ENCODE measurements at regions not wholly inside any gene's neighbourhood (a gene's known extent, or its start where the extent isn't known, plus 50 kb on each side); places are given as distances from the start of the nearest gene placed in this dataset.

DNA sequence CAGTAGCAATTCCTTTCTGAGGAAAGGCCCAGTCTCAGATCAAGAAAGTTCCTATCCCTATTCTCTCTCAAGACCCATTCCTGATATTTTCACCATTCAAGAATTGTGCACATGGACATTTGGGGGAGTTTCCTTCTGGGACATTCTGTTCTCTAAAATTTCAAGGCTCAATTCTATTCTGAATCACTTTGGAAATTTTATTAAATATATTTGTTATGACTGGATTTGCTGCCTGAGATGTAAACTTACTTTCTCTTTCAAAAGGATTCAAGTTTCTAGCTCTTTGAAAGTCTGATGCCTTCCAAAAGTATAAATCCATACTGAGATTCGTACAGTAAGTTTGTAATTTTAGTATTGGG is 55.3 kb upstream of the STK17B start:
- Histone ChIP-seq H3K4me1 (ENCODE audit: control insufficient read depth, low read length) (peaks cover 72% of the 10 kb centered on the region), H3K27ac (ENCODE audit: low read depth, low read length) (no peak overlapping the region), H3K36me3 (ENCODE audit: control insufficient read depth, low read length) (no peaks in the 10 kb centered on the region), H3K27me3 (ENCODE audit: control insufficient read depth, low read length) (no peaks in the 10 kb centered on the region), H3K4me2 (ENCODE audit: low read length) (peak overlapping the region; percentile 26; the same call in 1 of the 2 replicates), H3K9me3 (ENCODE audit: control insufficient read depth, insufficient read depth, low read length) (no peaks in the 10 kb centered on the region), H3K79me2 (ENCODE audit: control insufficient read depth, low read length) (no peaks in the 10 kb centered on the region), H3K4me3 (ENCODE audit: low read length) (no peak overlapping the region), H4K20me1 (ENCODE audit: control insufficient read depth, insufficient read depth, low read depth, low read length) (no peaks in the 10 kb centered on the region), H3K9me2 (replicated peaks; ENCODE audit: control insufficient read depth, low read length) (no peaks in the 10 kb centered on the region), H3F3A (ENCODE audit: control insufficient read depth, insufficient read depth) (no peaks in the 10 kb centered on the region)
- TF ChIP-seq EZH2phosphoT487 (IDR thresholded peaks at IDR 0.05; ENCODE audit: borderline replicate concordance, low read length): no peak
- TF ChIP-seq, protein P1, sequence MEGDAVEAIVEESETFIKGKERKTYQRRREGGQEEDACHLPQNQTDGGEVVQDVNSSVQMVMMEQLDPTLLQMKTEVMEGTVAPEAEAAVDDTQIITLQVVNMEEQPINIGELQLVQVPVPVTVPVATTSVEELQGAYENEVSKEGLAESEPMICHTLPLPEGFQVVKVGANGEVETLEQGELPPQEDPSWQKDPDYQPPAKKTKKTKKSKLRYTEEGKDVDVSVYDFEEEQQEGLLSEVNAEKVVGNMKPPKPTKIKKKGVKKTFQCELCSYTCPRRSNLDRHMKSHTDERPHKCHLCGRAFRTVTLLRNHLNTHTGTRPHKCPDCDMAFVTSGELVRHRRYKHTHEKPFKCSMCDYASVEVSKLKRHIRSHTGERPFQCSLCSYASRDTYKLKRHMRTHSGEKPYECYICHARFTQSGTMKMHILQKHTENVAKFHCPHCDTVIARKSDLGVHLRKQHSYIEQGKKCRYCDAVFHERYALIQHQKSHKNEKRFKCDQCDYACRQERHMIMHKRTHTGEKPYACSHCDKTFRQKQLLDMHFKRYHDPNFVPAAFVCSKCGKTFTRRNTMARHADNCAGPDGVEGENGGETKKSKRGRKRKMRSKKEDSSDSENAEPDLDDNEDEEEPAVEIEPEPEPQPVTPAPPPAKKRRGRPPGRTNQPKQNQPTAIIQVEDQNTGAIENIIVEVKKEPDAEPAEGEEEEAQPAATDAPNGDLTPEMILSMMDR (IDR thresholded peaks at IDR 0.05; ENCODE audit: low read depth, low read length, poor library complexity, severe bottlenecking): no peak

DNA sequence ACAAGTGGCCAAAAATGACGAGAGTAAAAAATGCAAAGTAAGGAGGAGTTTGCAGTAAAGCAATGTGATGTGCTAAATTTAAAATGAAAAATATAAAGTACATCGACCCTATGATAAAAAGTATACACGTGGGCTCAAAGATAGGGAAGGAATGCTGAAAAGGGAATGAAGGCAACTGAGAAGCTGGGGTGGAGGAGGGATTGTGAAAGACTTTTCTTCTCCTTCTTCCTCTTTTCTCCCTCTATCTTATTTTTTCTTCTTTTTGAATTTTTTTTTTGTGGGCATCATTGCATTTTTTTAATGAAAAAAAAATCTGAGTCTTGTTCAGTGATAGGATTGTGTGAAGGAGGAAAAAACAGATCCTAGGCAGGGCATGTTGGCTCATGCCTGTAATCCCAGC is 57.6 kb upstream of the STK17B start:
- H3K27me3 ChIP-seq (ENCODE audit: control insufficient read depth, low read length): no peaks in the 10 kb centered on the region
- no peaks in the 10 kb centered on the region for H4K20me1 ChIP-seq (ENCODE audit: control insufficient read depth, insufficient read depth, low read depth, low read length)
- H3K36me3 ChIP-seq (ENCODE audit: control insufficient read depth, low read length): no peaks in the 10 kb centered on the region
- peak overlapping the region; percentile 31 for H3K4me2 ChIP-seq (ENCODE audit: low read length)
- H3K9me3 ChIP-seq (ENCODE audit: control insufficient read depth, insufficient read depth, low read length): no peaks in the 10 kb centered on the region
- H3F3A ChIP-seq (ENCODE audit: control insufficient read depth, insufficient read depth): peaks cover 22% of the 10 kb centered on the region
- H3K4me3 ChIP-seq (ENCODE audit: low read length): peak overlapping the region; percentile 4; the same call in 1 of the 2 replicates
- no peaks in the 10 kb centered on the region for H3K9me2 ChIP-seq (replicated peaks; ENCODE audit: control insufficient read depth, low read length)
- no peak for TF ChIP-seq EZH2phosphoT487 (IDR thresholded peaks at IDR 0.05; ENCODE audit: borderline replicate concordance, low read length)
- TF ChIP-seq, protein P1 (IDR thresholded peaks at IDR 0.05; ENCODE audit: low read depth, low read length, poor library complexity, severe bottlenecking): no peak
- no peaks in the 10 kb centered on the region for H3K79me2 ChIP-seq (ENCODE audit: control insufficient read depth, low read length)
- H3K4me1 ChIP-seq (ENCODE audit: control insufficient read depth, low read length): peaks cover 91% of the 10 kb centered on the region
- H3K27ac ChIP-seq (ENCODE audit: low read depth, low read length): no peak overlapping the region

DNA sequence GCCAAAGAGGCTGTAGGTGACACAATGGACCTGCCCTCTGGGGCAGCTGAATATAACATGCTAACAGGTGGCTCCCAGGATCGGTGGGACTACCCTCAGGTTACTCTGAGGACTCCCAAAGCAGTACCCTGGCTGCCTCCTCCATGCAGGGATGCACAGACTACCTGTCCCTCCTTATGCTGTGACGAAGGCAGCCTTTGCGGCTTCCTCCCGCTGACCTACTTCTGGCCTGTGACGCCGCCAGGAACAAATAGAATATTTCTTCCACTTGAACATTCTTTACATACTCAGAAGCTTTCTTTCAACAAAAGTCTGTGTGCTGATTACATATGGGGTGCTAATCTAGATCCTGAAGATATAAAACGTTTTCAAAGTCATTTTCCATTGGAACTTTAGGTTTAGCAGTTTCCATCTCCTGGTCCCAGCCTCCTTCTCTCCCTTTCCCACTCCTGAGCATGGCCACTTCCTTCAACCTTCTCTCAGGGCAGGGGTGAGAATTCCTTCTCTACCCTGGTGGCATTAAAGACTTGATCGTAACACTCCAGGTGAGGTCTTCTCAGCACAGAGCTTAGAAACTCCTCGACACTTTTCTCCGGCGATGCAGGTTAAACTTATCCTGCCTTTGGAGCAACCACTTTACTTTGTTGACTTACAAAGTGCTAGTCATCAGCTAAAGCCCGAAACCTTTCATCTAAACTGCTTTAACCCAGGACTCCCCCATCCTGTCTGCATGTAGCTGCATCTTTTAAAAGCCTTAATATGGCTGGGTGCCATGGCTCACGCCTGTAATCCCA is 58.9 kb upstream of the STK17B start:
- no peaks in the 10 kb centered on the region for H3K36me3 ChIP-seq (ENCODE audit: control insufficient read depth, low read length)
- no peak for TF ChIP-seq EZH2phosphoT487 (IDR thresholded peaks at IDR 0.05; ENCODE audit: borderline replicate concordance, low read length)
- TF ChIP-seq, protein P1 (IDR thresholded peaks at IDR 0.05; ENCODE audit: low read depth, low read length, poor library complexity, severe bottlenecking): no peak

More for the DNA sequence above, 58.9 kb upstream of the STK17B start:
- no peak overlapping the region for H3K27ac ChIP-seq (ENCODE audit: low read depth, low read length)
- H3K9me2 ChIP-seq (replicated peaks; ENCODE audit: control insufficient read depth, low read length): no peaks in the 10 kb centered on the region
- no peaks in the 10 kb centered on the region for H3K79me2 ChIP-seq (ENCODE audit: control insufficient read depth, low read length)
- H3F3A ChIP-seq (ENCODE audit: control insufficient read depth, insufficient read depth): peaks cover 34% of the 10 kb centered on the region
- H4K20me1 ChIP-seq (ENCODE audit: control insufficient read depth, insufficient read depth, low read depth, low read length): no peaks in the 10 kb centered on the region
- H3K4me1 ChIP-seq (ENCODE audit: control insufficient read depth, low read length): peaks cover 91% of the 10 kb centered on the region
- H3K4me2 ChIP-seq (ENCODE audit: low read length): no peak overlapping the region
- no peaks in the 10 kb centered on the region for H3K9me3 ChIP-seq (ENCODE audit: control insufficient read depth, insufficient read depth, low read length)
- no peak overlapping the region for H3K4me3 ChIP-seq (ENCODE audit: low read length)
- H3K27me3 ChIP-seq (ENCODE audit: control insufficient read depth, low read length): no peaks in the 10 kb centered on the region

All from DOHH2 (cell line).